GOT3 (cell line): ENCODE measurements at regions not wholly inside any gene's neighbourhood (a gene's known extent, or its start where the extent isn't known, plus 50 kb on each side); places are given as distances from the start of the nearest gene placed in this dataset.
"Not testable (repeated sequence)": the region's sequence is repeated elsewhere in the genome, so short reads cannot be mapped to it uniquely, and the experiment has no call there.

Experiments used
- DNase-seq: peaks from one replicate; lab custom pipeline; 2025; ENCODE audit warnings: mixed read lengths; lab: John Stamatoyannopoulos, UW

DNA sequence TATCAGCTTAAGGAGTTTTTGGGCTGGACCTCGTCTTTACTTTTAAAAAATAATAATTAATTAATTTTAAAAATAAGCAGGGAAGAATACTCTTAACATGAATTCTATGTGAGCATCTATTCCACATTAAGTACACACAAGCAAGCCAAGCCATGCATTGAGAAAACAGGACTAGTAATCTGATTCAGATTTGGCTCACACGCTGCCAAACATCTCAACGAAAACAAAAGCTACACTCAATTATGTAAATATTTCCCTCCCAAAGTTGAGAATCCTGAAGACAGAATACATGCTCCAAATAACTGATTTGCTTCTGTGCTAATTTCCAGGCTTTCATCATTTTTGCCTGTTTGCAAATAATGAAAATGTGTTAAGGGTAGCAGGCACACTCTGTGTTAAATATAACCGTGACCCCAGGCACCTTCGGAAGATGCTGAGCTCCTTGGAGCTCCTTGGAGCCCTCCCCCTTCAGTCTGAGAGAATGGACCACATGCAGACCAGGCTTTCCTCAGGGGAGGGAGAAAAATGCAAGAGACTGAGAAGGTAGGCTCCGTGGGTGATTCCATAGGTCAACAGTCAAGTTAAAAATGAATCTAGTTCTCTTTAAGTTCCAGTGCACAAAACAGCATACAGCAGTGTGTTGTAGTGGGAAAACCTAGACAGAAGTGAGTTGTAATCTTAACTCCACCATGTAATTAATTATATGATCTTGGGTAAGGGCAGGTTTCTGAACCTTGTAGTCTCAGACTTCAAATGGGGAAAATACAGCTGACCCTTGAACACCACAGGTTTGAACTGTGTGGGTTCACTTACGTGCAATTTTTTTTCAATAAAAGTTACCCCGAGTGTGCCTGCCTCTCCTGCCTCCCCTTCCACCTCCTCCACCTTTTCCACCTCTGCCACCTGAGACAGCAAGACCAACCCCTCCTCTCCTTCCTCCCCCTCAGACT lies 161.3 kb upstream of the RREB1 start:
- no peak for DNase-seq

DNA sequence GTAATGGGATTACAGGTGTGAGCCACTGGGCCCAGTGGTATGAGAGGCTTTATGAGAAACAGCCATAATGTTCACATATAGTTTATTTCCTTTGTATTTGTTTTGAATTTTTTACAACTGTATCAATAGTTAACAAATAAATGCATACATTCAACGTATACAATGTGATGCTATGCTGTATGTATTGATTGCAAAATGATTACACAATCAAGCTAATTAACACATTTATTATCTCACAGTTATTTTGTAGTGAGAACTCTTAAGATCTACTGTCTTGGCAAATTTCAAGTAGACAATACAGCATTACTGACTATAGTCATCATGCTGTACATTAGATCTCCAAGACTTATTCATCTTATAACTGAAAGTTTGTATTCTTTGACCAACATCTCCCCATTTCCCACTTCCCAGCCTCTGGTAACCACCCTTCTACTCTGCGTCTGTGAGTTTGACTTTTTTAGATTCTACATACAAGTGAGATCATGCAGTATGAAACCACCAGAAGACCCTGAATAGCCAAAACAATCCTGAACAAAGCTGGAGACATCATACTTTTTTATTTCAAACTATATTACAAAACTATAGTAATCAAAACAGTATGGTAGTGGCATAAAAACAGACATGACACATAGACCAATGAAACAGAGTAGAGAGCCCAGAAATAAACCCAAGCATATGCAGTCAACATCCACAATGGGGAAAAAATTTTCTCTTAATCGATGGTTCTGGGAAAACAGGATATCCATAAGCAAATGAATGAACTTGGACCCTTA lies 157.2 kb upstream of the RREB1 start:
- no peak for DNase-seq

DNA sequence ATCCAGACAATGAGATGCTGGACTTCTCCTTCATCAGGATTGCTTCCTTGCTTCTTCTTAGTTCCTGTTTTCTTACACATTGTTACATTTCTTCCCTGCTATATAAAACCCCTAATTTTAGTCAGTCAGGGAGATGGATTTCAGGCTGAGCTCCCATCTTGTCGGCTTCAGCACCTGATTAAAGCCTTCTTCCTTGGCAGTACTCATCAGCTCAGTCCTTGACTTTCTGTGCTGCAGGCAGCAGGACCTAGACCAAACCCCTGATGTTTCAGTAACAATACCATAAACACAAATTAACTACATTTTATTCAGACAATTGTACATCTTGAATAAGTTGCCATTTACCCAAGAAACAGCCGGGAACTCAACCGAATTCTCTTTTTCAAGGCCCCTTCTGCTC lies 156.4 kb upstream of the RREB1 start:
- DNase-seq, result no peak

DNA sequence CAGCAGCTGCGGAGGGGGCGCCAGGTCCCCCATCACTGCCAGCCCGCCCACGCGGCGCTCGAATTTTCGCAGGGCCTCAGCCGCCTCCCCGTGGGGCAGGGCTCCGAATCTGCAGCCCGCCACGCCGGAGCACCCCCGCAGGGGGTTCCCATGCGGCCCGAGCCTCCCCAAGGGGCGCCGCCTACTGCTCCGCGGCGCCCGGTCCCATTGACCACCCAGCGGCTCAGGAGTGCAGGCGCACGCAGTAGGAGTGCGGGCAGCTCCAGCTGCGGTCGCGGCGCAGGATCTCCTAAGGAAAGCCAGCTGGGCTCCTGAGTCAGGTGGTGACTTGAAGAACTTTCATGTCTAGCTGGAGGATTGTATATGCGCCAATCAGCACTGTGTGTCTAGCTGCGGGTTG lies 155.3 kb upstream of the RREB1 start:
- no peak for DNase-seq

DNA sequence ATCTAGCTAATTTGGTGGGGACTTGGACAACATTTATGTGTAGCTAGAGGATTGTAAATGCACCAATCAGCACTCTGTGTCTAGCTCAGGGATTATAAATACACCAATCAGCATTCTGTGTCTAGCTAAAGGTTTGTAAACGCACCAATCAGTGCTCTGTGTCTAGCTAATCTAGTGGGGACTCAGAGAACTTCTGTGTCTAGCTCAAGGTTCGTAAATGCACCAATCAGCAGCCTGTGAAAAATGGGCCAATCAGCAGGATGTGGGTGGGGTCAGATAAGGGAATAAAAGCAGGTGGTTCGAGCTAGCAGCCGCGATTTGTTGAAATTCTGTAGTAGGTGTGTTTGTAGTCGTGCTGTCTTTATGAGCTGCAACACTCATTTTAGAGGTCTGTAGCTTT lies 154.8 kb upstream of the RREB1 start:
- not testable (repeated sequence) for DNase-seq

DNA sequence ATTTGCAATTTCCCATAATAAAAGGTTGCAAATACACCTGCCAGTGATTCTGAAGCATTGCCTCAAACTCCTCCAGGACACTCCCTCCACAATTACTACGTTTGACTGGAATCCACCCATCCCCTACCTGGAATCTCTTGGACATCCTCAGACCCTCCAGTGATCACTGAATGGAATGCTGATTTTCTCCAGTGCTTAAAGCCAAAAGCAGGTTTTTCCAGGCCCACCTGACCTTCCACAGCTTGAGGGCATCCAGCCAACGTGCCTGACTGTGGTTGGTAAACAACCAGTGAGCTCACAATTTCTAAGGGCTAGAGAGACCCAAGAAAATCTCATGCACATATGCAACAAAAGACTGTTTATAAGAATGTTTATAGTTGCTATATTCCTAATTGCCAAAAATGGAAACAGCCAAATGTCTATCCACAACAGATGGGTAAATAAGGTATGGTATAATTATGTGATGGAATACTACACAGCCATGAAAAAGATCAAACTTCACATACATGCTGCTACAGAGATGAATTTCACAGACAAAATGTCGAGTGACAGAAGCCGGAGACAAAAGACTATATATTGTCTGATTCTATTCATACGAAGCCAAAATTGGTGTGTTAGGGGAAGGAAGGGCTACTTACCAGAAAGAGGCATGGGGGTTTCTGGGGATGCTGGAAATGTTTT lies 147.1 kb upstream of the RREB1 start:
- no peak for DNase-seq

DNA sequence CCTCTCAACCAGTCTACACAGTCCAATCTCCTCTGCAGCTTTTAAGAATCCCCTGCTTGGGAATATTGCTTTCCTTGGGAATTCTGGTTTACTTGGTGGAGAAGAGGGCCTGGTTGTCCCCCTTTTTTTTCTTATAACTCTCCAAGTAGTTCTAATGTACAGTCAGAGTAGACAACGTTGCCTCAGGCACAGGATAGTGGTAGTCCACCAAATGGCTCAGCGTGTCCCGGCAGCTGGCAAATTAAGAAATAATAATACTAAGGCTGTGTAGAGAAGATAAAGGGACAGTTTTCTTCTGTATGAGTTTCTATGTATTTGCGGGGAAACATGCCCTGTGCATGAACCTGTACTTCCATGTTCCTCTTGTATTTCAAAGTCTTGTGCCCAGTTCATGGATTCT lies 145.7 kb upstream of the RREB1 start:
- DNase-seq, result no peak

DNA sequence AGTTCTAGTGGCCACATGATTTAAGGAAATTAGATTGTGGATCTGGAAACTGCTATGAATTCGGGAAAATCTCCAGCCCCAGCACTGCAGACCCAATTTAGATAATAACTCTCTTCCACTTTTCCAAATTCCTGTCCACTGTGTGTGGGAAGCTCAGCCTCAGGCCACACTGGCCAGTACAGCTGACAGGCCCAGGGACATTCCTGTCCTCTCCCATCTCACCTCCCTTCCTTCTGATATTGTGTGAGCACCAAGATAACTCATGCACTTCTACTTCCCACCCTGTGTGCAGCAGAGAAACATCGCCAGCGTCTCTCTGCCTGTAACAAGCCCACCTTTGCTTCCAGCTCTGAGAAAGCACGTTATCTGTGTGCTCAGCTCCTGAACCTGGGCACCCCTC lies 145.1 kb upstream of the RREB1 start:
- no peak for DNase-seq

DNA sequence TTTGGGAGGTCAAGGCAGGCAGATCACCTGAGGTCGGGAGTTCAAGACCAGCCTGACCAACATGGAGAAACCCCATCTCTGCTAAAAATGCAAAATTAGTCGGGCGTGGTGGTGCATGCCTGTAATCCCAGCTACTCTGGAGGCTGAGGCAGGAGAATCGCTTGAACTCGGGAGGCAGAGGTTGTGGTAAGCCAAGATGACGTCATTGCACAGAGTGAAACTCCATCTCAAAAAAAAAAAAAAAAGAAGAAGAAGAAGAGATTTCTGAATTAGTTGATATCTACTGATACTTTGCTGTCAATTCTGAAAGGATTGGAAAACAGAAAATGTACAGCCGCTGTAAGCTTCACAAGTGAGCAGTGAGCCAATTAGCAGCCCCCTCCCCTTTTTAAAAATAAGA lies 144.4 kb upstream of the RREB1 start:
- DNase-seq, result not testable (repeated sequence)

DNA sequence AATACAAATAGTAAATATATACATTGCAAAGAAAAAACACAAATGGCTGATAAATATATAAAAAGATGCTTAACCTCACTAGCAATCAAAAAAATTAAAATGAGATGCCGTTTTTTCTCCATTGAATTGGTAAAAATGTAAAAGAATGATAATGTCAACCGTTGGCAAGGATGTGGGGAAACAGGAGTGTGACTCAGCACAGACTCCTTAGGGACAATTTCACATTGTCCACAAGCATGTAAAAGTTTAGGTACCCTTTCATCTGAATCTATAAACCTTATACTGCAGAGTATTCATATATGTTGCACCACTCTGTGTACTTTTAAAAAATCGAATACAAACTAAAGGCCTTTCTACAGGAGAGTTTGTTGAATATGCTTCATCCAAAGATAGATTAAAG lies 143.1 kb upstream of the RREB1 start:
- no peak for DNase-seq

DNA sequence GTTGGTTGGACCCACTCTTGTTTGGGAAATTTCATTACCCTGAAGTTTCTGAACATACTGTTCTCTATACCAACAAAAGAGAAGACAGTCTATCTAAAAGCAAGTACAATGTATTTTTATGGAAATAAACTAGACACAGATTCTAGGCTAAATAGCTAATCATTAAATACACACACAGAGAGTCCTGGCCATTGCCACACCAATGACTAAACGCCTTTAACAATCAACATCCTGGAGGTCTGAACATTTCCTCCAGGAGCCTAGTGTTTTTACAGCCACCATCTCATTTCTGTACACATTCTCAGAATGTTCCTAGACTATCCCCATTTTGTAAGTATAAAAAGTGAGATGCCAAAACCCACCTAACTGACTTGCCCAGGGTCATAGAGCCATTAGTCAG lies 141.6 kb upstream of the RREB1 start:
- DNase-seq, result no peak

DNA sequence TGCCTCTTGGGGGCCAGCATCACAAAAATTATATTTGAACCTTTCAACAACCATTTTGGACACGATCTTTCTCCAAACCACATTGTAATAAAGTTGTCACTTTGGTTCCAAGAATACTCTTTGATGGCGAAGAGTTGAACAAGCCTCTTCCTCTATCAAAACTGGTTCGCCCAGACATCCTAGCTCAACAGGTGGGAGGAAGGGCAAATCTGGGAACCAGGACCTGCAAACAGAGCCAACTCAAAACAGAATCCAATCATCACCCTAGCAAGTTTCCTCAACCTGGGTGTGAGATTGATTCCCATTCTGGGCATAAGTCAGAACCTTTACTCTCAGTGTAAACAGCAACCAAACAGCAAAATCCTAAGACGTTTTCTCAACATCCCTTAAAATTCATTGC lies 141.2 kb upstream of the RREB1 start:
- no peak for DNase-seq

DNA sequence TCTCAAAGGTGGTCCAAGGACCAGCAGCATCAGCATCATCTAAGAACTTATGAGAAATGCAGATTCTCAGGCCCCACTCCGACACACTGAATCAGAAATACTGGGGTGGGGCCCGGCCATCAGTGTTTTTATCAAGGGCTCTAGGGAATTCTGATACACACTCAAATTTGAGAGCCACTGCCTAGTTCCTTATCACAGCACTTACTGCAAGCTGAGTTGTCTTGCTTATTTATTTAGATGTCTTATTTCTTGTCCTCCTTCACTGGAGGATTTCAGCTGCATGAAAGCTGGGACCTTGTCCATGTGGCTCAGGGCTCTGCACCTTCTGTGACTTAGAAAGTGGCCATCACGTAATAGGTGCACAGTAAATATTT lies 139.4 kb upstream of the RREB1 start:
- no peak for DNase-seq

DNA sequence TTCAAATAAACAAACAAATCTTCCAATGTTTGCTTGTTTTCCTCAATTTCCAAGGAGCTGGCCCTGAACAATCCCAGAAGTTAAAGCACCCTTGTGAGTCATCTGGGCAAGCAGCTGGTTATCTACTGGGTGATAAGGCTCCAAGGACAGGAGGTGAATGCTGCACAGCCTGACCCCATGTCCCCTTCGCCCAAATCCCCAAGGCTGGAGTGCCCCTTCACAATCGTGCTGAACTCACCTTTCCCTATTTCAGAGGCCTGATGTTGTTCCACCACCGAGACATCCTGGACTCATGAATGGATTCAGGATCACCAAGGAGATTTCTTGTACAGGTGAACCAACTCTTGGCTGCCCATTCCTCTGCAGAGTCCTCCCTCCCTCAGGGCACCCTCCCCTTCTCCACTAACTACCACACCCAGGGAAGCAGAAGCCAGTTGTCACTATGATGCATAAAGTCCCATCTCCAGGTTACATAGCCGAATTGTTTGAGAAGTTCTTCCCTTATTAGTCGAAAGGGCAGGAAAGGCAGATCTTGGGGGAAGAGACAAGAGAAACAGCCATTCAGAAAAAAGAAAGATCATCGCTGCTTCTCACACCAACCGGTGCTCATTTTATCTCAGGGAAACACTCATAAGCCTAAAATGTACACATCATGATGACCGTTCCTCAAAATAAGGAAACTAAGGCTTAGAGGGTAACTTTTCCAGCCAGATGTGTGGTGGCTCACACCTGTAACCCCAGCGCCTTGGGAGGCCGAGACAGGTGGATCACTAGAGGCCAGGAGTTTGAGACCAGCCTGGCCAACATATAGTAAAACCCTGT lies 138.8 kb upstream of the RREB1 start:
- DNase-seq, result no peak

DNA sequence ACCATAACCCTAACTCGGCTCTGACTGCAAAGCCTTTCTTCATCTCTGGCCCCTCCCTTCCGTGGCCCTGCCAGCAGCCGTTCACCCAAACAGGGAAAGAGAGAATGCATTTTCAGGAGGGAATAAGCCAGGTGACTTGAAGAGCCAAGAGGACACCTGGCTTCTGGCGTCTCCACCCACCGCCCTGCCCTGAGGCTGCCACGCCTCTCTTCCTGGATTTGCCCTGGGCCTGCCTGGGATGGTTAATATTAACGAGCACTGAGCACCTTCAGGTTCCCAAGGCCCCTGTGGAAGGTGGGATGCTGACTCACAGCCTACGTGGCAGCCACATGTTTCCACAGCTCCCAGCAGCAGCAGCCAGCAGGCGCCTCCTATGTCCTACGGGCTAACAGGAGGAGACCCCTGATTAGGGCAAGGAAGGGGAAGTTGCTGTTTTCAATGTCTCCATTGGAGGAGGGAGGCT lies 138.0 kb upstream of the RREB1 start:
- DNase-seq, result no peak

DNA sequence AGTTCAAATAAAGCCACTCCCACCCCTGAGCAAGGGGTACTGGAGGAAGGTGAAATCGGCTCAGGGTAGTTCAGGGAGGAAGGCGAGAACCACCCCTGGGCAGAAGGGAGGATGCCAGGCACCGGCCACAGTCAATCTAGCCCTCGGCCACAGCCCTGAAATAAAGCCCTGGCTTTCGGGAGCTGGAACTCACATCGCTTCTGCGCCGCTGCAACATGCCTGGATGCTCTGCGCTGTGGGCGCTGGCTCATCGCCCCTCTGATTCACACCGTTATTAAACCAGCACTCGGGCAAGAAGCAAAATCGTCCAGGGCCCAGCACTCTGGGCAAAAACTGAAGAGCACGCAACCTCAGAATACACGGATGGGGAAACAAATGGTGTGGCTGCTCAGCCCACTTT lies 136.9 kb upstream of the RREB1 start:
- no peak for DNase-seq

DNA sequence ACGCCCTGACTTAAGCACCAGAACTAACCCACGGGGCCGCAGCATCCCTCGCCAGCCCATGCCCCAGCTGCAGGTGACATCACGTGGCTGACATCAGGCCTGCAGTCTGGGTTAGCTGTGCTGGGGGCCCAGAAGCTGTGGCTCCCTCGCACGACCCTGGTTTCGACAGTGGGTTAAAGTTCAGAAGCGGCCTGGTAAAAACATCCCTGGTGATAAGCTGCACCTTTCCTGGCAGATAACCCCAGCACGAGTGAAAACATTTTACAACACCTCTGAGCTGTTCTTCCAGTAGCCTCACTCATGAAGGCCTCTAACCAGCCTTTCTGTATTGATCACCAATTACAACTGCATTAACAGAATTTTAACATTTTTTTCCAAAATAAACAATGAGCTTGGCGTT lies 136.4 kb upstream of the RREB1 start:
- no peak for DNase-seq

DNA sequence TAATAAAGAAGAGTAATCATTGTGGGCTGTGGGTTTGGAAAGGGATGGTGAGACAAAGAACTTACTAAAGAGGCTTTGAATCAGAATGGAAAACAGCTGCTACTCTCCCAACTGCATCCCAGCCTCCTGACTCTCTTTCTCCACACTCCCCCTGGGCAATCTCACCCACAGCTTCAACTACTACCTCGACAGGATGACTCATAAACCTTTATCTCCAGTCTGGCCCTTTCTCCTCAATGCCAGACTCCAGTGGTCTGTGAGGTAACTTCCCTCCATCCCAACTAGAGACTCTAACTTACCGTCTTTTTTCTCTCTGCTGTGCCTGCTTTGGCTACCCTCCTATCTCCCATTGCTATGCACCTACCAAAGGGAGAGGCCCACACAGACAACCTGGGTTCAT lies 135.3 kb upstream of the RREB1 start:
- DNase-seq, result no peak

DNA sequence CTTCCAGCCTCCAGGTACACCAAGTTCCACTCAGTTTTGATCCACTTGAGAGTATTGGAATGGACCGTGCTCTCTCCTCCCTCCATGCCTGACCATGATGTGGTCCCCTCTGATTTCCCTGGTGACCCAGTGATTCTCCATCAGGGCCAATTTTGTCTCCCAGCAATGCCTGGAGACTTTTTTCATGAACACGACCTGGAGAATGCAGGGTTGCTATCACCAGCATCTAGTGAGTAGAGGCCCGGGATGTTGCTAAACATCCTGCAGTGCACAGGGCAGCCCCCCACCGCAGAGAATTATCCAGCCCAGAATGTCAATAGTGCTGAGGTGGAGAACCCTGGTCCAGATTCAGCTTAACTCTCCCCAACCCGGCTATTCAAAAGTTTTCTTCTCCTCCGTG lies 134.0 kb upstream of the RREB1 start:
- DNase-seq, result no peak

DNA sequence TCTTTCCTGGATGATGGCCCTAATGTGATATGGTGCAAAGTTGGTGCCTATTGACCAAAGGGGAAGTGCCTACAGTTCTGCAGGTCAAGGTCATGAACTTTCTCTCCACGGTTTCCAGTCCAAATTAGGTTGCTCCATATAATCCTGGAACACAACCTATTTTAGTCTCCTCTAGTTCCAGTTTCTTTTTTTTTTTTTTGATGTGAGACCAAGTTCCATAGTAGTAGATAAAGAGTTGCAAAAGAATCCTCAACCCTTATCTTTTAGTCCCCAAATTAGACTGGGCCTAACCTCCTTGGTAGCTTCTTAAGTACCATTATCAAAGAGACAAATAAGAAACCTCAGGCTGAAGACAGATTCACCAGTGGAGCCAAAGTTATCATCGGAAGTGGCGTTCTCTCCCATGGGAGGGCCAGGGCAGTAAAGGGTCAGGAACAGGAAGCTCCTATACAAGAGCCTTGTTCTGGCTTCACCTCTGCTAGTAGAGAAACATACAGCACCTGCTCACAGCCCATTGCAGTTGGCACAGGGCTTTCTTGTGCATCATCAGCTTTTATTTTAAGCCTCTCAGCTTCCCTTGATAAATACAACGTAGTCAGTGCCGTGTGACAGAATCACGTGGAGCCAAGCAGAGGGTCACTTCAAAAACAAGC lies 132.2 kb upstream of the RREB1 start:
- no peak for DNase-seq

DNA sequence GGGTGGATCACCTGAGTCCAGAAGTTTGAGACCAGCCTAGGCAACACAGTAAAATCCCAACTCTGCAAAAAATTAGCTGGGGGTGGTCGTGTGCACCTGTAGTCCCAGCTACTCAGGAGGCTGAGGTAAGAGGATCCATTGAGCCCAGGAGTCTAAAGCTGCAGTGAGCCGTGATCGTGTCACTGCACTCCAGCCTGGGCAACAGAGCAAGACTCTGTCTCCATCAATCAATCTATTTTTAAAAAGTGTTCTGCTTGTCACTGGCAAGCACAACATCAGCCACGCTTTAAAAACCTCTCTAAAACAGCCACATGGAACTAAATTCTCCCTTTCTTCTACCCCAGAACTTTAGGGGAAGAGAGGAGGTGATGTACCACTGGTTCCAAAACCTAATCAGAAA lies 131.6 kb upstream of the RREB1 start:
- no peak for DNase-seq
